ENCODE measurements at regions not wholly inside any gene's neighbourhood (a gene's known extent, or its start where the extent isn't known, plus 50 kb on each side); places are given as distances from the start of the nearest gene placed in this dataset.

GRCh38 chr11:112806876-112807275 lies 154.3 kb upstream of the NCAM1 start:
- TF ChIP-seq CTCF (IDR thresholded peaks at IDR 0.05) = no peak
- TF ChIP-seq POLR2A (IDR thresholded peaks at IDR 0.05) = no peak
